GM18907 (cell line): ENCODE measurements at regions not wholly inside any gene's neighbourhood (a gene's known extent, or its start where the extent isn't known, plus 50 kb on each side); places are given as distances from the start of the nearest gene placed in this dataset.

Experiments
- ATAC-seq: cut with Tn5 transposase; IDR thresholded peaks from one replicate; pipeline ENCODE4 v1.9.1; 2021; ENCODE audit warnings: mild to moderate bottlenecking, moderate library complexity; ENCODE audit not compliant: unreplicated experiment

- ATAC-seq: no peak
Measured at GRCh38 chr3:31246293-31247062, 286.2 kb upstream of the STT3B start.

GRCh38 chr3:31247063-31247447 is 285.7 kb upstream of the STT3B start:
- no peak for ATAC-seq

DNA sequence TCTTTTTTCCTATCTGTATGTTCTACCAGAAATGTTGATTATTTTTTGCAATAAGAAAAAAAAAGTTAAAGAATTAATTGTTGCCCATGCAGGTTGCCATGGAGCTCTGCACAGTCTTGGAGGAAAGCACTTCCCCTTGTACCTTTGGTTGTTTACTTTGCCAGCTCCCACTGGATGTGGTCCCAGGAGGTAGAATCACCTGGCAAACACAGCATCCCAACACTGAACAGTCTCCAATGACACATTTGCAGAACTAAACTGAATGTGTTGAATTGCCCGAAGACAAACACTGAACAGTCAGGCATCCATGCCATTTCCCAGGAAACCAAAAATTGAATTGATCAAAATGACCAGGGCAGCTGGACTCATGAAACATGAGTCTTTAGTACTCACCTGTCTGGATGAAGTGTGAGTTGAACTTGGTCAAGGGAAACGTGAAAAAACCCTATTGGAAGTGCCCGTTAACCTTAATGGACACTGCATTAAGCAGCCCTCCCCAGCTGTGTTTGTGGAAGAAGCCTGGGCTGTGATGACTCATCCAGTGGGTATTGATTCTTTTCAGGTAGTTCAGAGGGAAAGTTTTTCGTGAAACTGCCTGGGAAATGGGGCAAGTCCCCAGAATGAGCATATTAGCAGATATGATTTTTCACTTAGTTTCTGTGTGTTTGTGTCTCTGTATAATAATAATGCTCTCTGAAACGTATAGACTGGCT is 284.7 kb upstream of the STT3B start:
- peak; percentile 77 for ATAC-seq

- peak; percentile 15 for ATAC-seq
Measured at GRCh38 chr3:31248563-31248992, 284.1 kb upstream of the STT3B start.

GRCh38 chr3:31249545-31249944 is 283.2 kb upstream of the STT3B start:
- ATAC-seq: no peak

DNA sequence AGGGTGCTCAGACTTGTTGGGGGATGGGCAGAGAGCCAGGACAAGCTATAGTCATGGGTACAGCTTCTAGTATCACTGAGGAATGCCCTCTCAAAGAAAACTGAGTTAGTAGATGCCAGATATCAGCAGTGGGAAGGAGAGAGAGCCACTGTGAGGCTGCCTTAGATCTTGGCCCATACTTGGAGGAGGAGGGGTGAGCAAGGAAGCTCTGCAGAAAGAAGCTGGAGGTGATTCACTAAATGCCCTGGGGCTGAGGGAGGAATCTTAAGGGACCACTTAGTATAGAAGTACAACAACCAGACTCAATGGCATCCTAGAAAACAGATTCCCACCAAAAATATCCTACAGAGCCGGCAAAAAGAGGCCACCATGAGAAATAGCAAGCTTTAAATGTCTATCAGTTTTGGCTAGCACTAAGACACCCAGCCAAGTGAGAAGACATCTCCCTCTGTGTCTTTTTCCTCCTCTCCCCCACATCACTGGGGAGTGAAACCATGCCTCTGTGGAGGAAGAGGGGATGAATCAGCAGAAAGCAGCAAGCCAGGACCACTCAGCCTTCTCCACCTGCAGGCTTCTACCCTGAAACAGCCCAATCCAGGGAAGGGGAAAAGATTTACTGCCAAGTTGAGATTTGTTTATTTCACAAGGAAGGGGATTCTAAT is 282.5 kb upstream of the STT3B start:
- ATAC-seq: no peak

- no peak for ATAC-seq
Measured at GRCh38 chr3:31251083-31251482, 281.6 kb upstream of the STT3B start.

DNA sequence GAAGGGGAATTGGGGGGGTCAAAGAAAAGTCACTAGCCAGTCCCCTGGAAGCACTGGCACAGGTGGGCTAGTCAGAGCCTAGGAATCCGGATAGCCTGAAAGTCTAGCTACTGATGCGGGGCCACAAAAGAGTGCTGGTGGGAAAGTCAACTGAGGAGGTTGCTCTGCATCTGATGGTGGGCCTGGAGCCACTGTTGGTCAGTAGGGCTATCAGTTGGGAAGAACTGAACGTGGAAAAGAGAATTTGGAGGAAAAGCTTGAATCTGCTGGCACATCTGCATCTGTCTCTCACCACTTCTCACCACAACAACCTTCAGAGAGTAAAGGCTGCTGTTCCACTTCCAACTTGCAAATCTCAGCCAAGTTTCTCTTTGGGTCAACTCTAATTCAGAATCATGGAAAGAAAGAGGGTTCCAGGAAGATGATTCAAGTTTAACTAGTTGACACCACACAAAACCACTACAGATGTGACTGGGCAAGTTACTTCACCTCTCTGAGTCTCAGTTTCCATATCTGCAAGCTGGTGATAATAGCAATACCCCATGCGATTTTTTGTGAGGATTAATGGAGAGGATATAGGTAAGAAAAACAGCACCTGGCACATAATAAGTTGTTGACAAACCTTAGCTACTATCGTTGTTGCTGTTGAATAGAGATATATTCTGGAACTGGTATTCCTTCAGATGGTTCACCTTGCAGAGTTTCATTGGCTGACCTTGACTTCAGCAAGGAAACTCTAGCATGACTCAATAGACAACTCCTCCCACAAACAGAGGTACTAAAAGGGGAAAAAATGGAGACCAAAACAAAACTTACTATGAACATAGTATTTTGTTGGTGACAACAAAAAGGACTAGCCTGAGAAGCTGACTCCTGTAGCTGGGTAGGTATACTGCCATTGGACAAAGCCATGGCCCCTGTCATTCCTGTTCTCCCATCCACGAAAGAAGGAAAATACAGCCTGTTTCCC is 280.2 kb upstream of the STT3B start:
- no peak for ATAC-seq

DNA sequence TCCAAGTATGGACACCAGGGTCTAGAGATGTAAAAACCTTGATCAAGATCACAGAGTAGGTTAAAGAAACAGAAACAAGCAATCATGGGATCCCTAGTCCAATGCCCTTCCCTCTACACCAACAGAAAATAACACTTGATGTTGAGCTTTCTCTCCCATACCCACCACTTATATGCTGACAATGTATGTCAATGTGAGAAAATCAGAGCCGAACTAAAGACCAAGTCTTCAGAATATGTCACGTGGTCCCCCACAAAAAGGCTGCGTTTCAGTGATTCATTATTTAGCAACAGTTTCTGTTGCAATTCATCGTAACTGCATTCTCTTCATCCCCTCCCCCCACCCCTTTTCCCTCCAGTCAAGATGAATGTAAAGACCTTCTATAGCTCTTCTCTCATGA is 278.9 kb upstream of the STT3B start:
- ATAC-seq: no peak

DNA sequence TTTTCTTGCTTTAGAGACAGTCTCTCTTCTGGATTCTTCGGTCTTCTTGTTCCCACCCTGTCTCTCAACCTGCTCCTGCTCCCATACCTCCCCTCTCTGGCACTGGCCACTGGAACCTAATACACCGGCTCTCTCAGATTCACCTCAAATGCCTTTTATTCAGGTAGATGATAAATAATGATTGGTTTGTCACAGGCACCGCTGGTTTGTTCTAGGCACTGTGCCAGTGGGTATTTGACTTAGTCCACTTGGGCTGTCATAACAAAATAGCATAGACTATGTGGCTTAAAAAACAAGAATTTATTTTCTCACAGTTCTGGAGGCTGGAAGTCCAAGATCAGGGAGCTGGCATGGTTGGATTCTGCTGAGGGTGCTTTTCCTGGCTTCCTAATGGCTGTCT is 278.2 kb upstream of the STT3B start:
- ATAC-seq: no peak

DNA sequence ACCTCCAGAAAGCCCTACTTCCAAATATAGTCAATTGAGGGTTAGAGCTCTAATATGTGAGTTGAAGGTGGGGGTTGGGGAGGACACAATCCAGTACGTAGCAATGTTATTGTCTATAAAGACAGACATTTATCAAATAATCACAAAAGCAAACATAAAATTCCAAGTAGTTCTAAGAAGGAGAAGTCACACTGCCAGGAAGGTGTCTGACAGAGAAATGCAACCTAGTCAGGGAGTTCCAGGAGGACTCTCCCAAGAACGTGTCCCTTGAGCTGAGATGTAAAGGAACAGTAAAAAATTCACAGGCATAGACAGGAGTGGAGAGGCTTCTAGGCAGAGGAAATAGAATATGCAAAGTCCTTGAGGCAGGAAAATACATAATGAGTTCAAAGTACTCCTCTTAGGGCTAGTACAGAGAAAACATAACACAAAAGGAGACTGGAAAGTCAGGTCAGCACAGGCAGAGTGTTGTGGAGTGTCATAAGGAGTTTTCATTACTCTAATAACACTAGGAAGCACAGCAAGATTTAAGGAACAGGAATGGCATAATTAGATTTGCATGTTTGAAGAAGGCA is 277.6 kb upstream of the STT3B start:
- ATAC-seq: no peak

DNA sequence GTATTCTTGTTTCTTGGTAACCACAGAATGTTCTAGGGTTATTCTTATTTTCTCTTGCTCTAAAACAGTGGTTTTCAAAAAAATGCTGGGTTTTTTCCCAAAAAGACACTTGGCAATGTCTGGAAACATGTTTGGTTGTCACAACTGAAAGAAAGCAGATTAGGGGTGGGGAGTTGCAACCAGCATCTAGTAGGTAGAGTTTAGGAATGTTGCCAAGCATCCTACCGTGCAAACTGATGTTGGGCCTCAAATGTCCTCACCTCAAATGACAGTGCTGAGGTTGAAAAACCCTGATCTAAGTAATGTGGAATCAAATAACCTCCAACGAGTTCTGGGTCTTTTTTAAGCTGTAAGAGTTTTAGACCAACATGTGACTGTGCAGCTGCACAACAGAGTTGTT is 270.5 kb upstream of the STT3B start:
- no peak for ATAC-seq

GRCh38 chr3:31263897-31264296 is 268.8 kb upstream of the STT3B start:
- ATAC-seq: no peak

- ATAC-seq: no peak
Measured at GRCh38 chr3:31265646-31266428, 266.9 kb upstream of the STT3B start.

- peak; percentile 59 for ATAC-seq
Measured at GRCh38 chr3:31268868-31269267, 263.9 kb upstream of the STT3B start.

- ATAC-seq: no peak
Measured at GRCh38 chr3:31270010-31270409, 262.7 kb upstream of the STT3B start.

GRCh38 chr3:31274326-31275024 is 258.2 kb upstream of the STT3B start:
- no peak for ATAC-seq

GRCh38 chr3:31275038-31275572 is 257.6 kb upstream of the STT3B start:
- no peak for ATAC-seq

DNA sequence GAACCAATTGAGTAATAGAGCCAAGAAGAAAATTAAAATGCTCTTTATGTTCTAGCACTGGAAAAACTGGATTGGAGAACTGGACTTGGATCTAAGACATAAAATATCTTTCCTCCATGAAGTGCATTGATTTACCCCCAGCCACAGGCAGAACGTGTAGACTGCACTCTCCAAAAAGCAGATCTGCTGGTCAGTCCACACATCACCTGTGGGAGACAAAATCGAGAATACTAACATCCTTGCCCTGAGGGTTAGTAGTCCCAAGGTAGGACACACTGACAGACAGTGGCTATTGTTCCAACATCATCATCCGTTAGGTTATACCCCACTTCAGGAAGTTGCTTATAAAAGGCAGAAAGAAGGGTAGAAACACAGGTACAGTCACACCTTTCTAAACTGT is 257.1 kb upstream of the STT3B start:
- no peak for ATAC-seq
